CD4-positive, CD25-positive, alpha-beta regulatory T cell (primary cell): ENCODE measurements at regions not wholly inside any gene's neighbourhood (a gene's known extent, or its start where the extent isn't known, plus 50 kb on each side); places are given as distances from the start of the nearest gene placed in this dataset.
"Not testable (repeated sequence)": the region's sequence is repeated elsewhere in the genome, so short reads cannot be mapped to it uniquely, and the experiment has no call there.

Experiments
- ATAC-seq, 2 donors: fragments of 150-1000 bp; cut with Tn5 transposase; one replicate each; pipeline ENCODE4 v1.10.0; 2021; ENCODE audit warnings: low read depth in 2 of 2, moderate number of reproducible peaks in 2 of 2, moderate library complexity in 1 of 2
- DNase-seq, 3 donors: peaks; one replicate each; pipeline versions ENCODE4 v3.0.0 to v3.0.0-alpha.2; 2012 to 2022; ENCODE audit warnings: mixed read lengths in 1 of 3
- H3K27ac ChIP-seq: one replicate; pipeline ENCODE4 v1.7.0; 2013; ENCODE audit warnings: mild to moderate bottlenecking, low read length; ENCODE audit not compliant: insufficient read depth, poor library complexity, severe bottlenecking
- H3K27me3 ChIP-seq: one replicate; pipeline ENCODE4 v1.7.0; 2013; ENCODE audit warnings: low read length; ENCODE audit not compliant: control insufficient read depth, insufficient read depth
- H3K36me3 ChIP-seq: one replicate; pipeline ENCODE4 v1.7.0; 2013; ENCODE audit warnings: mild to moderate bottlenecking, low read length, moderate library complexity; ENCODE audit not compliant: control insufficient read depth, insufficient read depth
- H3K4me1 ChIP-seq: 2 replicates; pipeline ENCODE4 v1.7.0; 2013; ENCODE audit warnings: mild to moderate bottlenecking, low read length; ENCODE audit not compliant: insufficient read depth, control insufficient read depth, poor library complexity, severe bottlenecking
- H3K4me3 ChIP-seq: one replicate; pipeline ENCODE4 v1.7.0; 2013; ENCODE audit warnings: low read depth, mild to moderate bottlenecking, low read length, moderate library complexity
- H3K9me3 ChIP-seq, 2 experiments: 1 replicate in 1 of 2; 2 replicates in 1 of 2; pipeline ENCODE4 v1.7.0; 2013; ENCODE audit warnings: low read length in 2 of 2, mild to moderate bottlenecking in 1 of 2, moderate library complexity in 1 of 2; ENCODE audit not compliant: control insufficient read depth in 2 of 2
- H3K27ac Mint-ChIP-seq, 3 donors: one replicate each; pipeline ENCODE4 v1.8.0; 2020 to 2022; ENCODE audit warnings: mild to moderate bottlenecking in 3 of 3, mixed read lengths in 3 of 3, moderate library complexity in 2 of 3
- H3K27me3 Mint-ChIP-seq: one replicate; pipeline ENCODE4 v1.8.0; 2022; ENCODE audit warnings: mild to moderate bottlenecking, mixed read lengths
- H3K36me3 Mint-ChIP-seq: one replicate; pipeline ENCODE4 v1.8.0; 2020; ENCODE audit warnings: mixed read lengths
- H3K4me1 Mint-ChIP-seq, 4 donors: one replicate each; pipeline ENCODE4 v1.8.0; 2020 to 2022; ENCODE audit warnings: mixed read lengths in 4 of 4, mild to moderate bottlenecking in 1 of 4
- H3K4me3 Mint-ChIP-seq, 4 donors: one replicate each; pipeline ENCODE4 v1.8.0; 2020 to 2022; ENCODE audit warnings: mild to moderate bottlenecking in 4 of 4, mixed read lengths in 4 of 4, moderate library complexity in 3 of 4
- H3K9me3 Mint-ChIP-seq, 7 donors: one replicate each; pipeline ENCODE4 v1.8.0; 2020 to 2022; ENCODE audit warnings: mixed read lengths in 7 of 7, mild to moderate bottlenecking in 3 of 7, moderate library complexity in 2 of 7

DNA sequence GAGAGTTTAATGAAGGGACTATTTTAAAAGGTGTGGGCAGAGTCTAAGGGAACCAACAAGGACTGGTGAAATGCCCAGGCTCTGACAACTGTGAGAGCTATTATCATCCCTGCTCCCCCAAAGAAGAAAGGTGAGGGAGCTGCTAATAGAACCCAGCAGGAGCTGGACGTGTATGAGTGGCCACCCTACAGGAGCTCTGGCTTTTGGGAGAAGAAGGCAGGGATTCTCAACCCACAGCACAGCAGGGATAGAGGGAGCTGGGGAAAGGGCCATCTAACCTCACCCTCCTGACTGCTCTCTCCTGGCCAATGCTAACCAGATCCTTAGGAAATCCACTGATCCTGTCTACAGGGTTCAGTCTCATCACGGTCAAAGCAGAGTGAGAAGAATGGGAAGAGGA lies 57.1 kb downstream of the GRIN2B start:
- Mint-ChIP-seq H3K27ac (no peak overlapping the region), H3K36me3 (no peaks in the 10 kb centered on the region), H3K4me3 (no peak overlapping the region), H3K9me3 (peaks cover 0 to 5% (median 3%) of the 10 kb centered on the region in 7 donors), H3K4me1 (no peaks in the 10 kb centered on the region), H3K27me3 (peaks cover 7% of the 10 kb centered on the region)
- H3K9me3 ChIP-seq = no peaks in the 10 kb centered on the region
- no peaks in the 10 kb centered on the region for H3K27me3 ChIP-seq
- no peak overlapping the region for H3K4me3 ChIP-seq
- no peak overlapping the region for H3K27ac ChIP-seq
- no peaks in the 10 kb centered on the region for H3K4me1 ChIP-seq
- DNase-seq = no peak
- no peaks in the 10 kb centered on the region for H3K36me3 ChIP-seq
- no peak for ATAC-seq

DNA sequence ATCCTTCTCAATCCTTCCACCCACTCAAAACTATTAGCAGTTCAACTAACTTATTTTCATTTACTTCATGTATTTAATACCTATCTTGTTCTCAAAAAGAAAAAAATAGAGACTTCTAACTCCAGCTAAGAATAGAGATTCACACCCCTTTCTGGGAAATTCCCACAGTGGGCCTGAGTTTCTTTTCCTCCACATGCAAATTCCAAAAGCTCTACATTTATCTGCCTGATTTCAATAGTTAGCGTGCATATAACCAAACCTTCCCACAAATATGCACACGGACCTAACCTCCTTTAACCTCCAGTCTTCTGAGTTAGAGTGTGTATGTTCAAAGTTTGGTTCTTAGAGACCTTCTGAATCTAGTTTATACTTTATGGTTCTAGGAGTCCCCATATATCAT lies 62.5 kb downstream of the GRIN2B start:
- H3K27ac Mint-ChIP-seq = no peak overlapping the region
- no peak overlapping the region for H3K4me3 Mint-ChIP-seq
- H3K36me3 ChIP-seq = no peaks in the 10 kb centered on the region
- H3K36me3 Mint-ChIP-seq = no peaks in the 10 kb centered on the region
- no peaks in the 10 kb centered on the region for H3K4me1 ChIP-seq
- ATAC-seq = no peak
- peaks cover 0 to 2% (median 1%) of the 10 kb centered on the region in 7 donors for H3K9me3 Mint-ChIP-seq
- H3K4me3 ChIP-seq = no peak overlapping the region
- no peaks in the 10 kb centered on the region for H3K4me1 Mint-ChIP-seq
- no peaks in the 10 kb centered on the region for H3K27me3 Mint-ChIP-seq
- no peaks in the 10 kb centered on the region for H3K27me3 ChIP-seq
- no peak for DNase-seq
- H3K9me3 ChIP-seq = no peaks in the 10 kb centered on the region
- no peak overlapping the region for H3K27ac ChIP-seq

DNA sequence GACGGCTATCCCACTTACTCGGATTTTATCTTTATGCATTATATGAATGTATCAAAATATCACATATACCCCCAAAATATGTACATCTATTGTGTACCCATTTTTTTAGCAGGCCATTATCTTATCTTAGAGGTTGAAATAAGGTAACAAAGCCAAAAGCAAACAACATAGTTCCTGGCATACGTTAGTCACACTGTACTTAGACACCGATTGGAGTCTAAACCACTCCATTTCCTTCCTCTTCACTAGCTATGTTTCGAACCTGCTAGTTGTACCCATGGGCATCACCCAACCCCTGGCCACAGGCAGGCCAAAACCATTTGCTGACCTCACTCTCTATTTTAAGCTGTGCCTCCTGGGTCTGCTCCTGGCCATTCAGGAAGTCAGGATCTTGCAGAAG lies 66.3 kb downstream of the GRIN2B start:
- DNase-seq = no peak
- H3K9me3 Mint-ChIP-seq = peaks cover 0 to 2% (median 0%) of the 10 kb centered on the region in 7 donors
- no peaks in the 10 kb centered on the region for H3K4me1 Mint-ChIP-seq
- H3K27me3 Mint-ChIP-seq = no peaks in the 10 kb centered on the region
- no peak overlapping the region for H3K4me3 Mint-ChIP-seq
- H3K9me3 ChIP-seq = no peaks in the 10 kb centered on the region
- no peak overlapping the region for H3K27ac Mint-ChIP-seq
- H3K27me3 ChIP-seq = no peaks in the 10 kb centered on the region
- H3K4me3 ChIP-seq = no peak overlapping the region
- ATAC-seq = no peak
- H3K27ac ChIP-seq = no peak overlapping the region
- no peaks in the 10 kb centered on the region for H3K36me3 Mint-ChIP-seq
- H3K4me1 ChIP-seq = no peaks in the 10 kb centered on the region
- no peaks in the 10 kb centered on the region for H3K36me3 ChIP-seq

DNA sequence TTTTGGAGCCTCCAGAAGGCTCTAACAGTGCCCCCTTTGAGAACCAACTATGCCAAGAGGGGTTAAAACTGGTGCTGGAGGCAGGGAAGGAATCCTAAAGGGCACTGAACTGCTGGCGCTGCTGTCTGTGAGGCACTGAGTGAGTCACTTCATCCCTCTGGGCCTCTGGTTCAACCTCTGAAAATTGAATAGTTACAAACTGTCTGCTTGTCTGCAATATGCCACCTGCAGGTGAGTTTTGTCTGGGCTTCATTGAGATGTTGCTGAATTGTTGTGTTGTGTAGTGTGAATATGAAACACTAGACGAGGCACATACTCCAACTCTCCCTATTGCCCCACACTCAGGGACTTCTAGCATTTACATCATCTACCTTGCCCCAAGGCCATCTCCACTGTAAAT lies 68.0 kb downstream of the GRIN2B start:
- Histone ChIP-seq H3K27me3 (no peaks in the 10 kb centered on the region), H3K36me3 (no peaks in the 10 kb centered on the region), H3K9me3 (no peaks in the 10 kb centered on the region), H3K4me3 (no peak overlapping the region), H3K27ac (no peak overlapping the region), H3K4me1 (no peaks in the 10 kb centered on the region)
- H3K36me3 Mint-ChIP-seq = no peaks in the 10 kb centered on the region
- no peaks in the 10 kb centered on the region for H3K27me3 Mint-ChIP-seq
- H3K4me1 Mint-ChIP-seq = no peaks in the 10 kb centered on the region
- ATAC-seq (no peak), DNase-seq (no peak)
- no peak overlapping the region for H3K4me3 Mint-ChIP-seq
- no peak overlapping the region for H3K27ac Mint-ChIP-seq
- H3K9me3 Mint-ChIP-seq = no peaks in the 10 kb centered on the region

DNA sequence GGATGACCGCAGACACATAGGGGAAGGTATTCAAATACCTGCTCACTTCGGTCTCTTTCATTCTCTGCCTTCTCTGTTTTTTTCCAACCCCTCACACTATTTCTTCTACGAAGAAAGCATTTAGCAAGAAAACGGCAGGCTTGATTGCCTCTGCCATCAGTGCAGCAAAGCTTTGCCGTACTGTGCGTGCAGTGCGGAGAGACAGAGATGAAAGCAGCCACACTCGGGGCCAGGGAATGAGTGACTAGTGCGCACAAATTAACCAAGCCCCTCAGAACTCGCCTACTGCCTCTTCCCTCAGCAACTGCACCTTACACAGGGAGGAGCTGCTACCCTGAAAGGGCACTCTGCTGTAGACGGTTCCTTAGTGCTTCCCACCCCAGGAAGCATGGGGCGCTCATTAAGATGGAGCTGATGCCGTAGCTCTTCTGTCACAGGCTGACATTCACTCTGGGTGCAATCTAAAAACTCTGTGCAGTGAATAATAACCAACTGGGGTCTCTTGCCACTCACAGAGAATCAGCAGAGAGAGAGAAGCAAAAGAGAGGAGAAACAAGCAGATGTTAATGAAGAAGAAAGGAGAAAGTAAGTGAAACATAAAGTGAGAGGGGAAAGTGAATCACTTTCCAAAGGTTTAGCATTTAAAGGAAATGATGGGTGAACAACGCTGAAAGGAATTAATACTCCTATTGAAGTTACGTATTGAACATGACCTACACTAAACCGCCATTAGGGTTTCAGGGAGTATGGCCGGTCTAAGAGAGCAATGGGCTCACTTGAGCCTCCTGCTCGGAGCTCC lies 69.4 kb downstream of the GRIN2B start:
- Histone ChIP-seq H3K36me3 (no peaks in the 10 kb centered on the region), H3K4me1 (no peaks in the 10 kb centered on the region), H3K4me3 (no peak overlapping the region), H3K9me3 (no peaks in the 10 kb centered on the region), H3K27ac (no peak overlapping the region), H3K27me3 (no peaks in the 10 kb centered on the region)
- Mint-ChIP-seq H3K4me1 (no peaks in the 10 kb centered on the region), H3K36me3 (no peaks in the 10 kb centered on the region), H3K27ac (no peak overlapping the region), H3K27me3 (no peaks in the 10 kb centered on the region), H3K4me3 (no peak overlapping the region), H3K9me3 (peaks cover 0 to 3% (median 0%) of the 10 kb centered on the region in 7 donors)
- no peak for ATAC-seq
- no peak for DNase-seq

DNA sequence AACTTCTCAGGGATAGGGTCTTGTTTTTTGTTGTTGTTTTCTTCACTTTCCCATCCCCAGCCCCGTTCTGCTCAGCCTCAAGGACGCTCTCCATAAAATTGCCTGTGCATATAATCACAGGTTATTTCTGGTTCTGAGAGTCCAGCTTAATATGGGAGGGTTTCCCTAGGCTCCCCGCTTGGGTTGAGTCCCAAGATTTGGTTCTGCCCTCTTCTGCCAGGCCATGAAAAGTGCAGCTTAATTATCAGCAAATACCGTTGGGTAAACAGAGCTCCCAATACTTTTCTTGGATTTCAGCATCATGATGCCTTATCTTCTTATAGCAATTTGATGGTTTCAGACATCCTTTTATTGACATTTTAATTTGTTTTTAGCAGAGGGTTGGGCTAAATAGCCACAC lies 75.6 kb downstream of the GRIN2B start:
- H3K4me1 Mint-ChIP-seq = no peaks in the 10 kb centered on the region
- no peaks in the 10 kb centered on the region for H3K27me3 Mint-ChIP-seq
- peaks cover 0 to 12% (median 0%) of the 10 kb centered on the region in 7 donors for H3K9me3 Mint-ChIP-seq
- H3K9me3 ChIP-seq = no peaks in the 10 kb centered on the region
- no peaks in the 10 kb centered on the region for H3K27me3 ChIP-seq
- DNase-seq (no peak), ATAC-seq (no peak)
- no peaks in the 10 kb centered on the region for H3K4me1 ChIP-seq
- H3K4me3 Mint-ChIP-seq = no peak overlapping the region
- H3K36me3 Mint-ChIP-seq = no peaks in the 10 kb centered on the region
- H3K36me3 ChIP-seq = no peaks in the 10 kb centered on the region
- no peak overlapping the region for H3K27ac ChIP-seq
- H3K4me3 ChIP-seq = no peak overlapping the region
- H3K27ac Mint-ChIP-seq = no peak overlapping the region

DNA sequence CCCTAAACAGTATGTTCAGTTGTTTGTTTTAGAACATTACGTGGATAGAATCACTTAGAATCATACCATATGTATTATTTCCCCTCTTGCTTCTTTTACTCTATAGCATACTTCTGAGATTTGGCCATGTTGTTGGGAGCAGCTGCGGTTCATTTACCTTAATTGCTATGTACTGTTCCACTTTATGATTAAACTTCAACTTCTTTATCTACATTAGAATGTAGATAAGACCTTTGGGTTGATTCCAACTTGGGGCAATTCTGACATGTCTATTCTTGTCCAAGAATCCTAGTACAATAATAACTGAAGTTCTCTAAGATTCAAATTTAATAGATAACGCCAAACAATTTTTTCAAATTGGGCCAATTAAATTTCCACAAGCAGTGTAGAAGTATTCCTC lies 80.7 kb downstream of the GRIN2B start:
- no peak overlapping the region for H3K4me3 ChIP-seq
- Mint-ChIP-seq H3K27ac (no peak overlapping the region), H3K36me3 (no peaks in the 10 kb centered on the region), H3K4me3 (no peak overlapping the region), H3K27me3 (no peaks in the 10 kb centered on the region), H3K9me3 (peaks cover 0 to 8% (median 0%) of the 10 kb centered on the region in 7 donors), H3K4me1 (no peaks in the 10 kb centered on the region)
- H3K9me3 ChIP-seq = no peaks in the 10 kb centered on the region
- no peaks in the 10 kb centered on the region for H3K4me1 ChIP-seq
- ATAC-seq (no peak), DNase-seq (no peak)
- H3K27me3 ChIP-seq = no peaks in the 10 kb centered on the region
- no peak overlapping the region for H3K27ac ChIP-seq
- H3K36me3 ChIP-seq = no peaks in the 10 kb centered on the region

DNA sequence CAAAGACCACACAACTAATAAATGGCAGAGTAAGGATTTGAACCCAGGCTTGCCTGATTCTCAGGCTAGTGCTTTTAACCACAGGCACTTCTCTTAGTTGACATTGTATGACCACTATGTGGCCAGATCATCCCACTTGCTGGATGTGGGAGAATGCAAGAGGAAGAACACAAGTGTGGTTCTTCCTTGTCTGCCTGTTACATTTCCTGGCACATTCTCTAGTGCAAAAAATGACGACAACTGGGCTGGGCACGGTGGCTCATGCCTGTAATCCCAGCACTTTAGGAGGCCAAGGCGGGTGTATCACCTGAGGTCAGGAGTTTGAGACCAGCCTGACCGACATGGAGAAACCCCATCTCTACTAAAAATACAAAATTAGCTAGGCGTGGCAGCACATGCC lies 83.0 kb downstream of the GRIN2B start:
- DNase-seq, H3K36me3 ChIP-seq, ATAC-seq, H3K27me3 Mint-ChIP-seq, H3K36me3 Mint-ChIP-seq, H3K27me3 ChIP-seq, H3K4me1 Mint-ChIP-seq, H3K4me1 ChIP-seq, H3K27ac Mint-ChIP-seq, H3K4me3 ChIP-seq, H3K4me3 Mint-ChIP-seq, H3K9me3 Mint-ChIP-seq, H3K27ac ChIP-seq, H3K9me3 ChIP-seq: not testable (repeated sequence)
